K562 (cell line): ENCODE measurements at regions not wholly inside any gene's neighbourhood (a gene's known extent, or its start where the extent isn't known, plus 50 kb on each side); places are given as distances from the start of the nearest gene placed in this dataset.

ENCODE experiments used
- ATAC-seq: fragments of 200-7000 bp; cut with Tn5 transposase; 3 replicates; pipeline ENCODE4 v1.9.1; 2020; ENCODE audit warnings: moderate library complexity
- BruUV-seq: library from RNA; stranded (reverse); fragments of 400-500 nt; replicated peaks from 2 replicates; lab custom pipeline; 2021; lab: Mats Ljungman, UMichigan
- CTCF ChIA-PET: fragments of 300-600 bp; formaldehyde crosslinking; extraction: SDS; loops from one replicate; lab custom pipeline; 2021; ENCODE audit warnings: low intra/inter-chr PET ratio; lab: Yijun Ruan, JAX
- POLR2A ChIA-PET: fragments of 300-600, 350-650 bp; sonication (Branson Sonifier 250); formaldehyde crosslinking; extraction: SDS; loops from one replicate; lab custom pipeline; 2021; ENCODE audit warnings: antibody characterized with exemption, inconsistent platforms; lab: Yijun Ruan, JAX
- DNase-seq, 4 experiments: peaks; one replicate each; pipeline versions ENCODE4 v3.0.0 to v3.0.0-alpha.2; 2011 to 2018; ENCODE audit warnings: low spot score in 3 of 4, mixed read lengths in 3 of 4; ENCODE audit errors: extremely low read depth in 1 of 4
- FAIRE-seq: peaks from 2 replicates; lab custom pipeline; 2011; peaks lifted over from hg19 to GRCh38; lab: Jason Lieb, UNC
- H2AFZ ChIP-seq: 2 replicates; pipeline ENCODE4 v1.6.0; 2011; ENCODE audit warnings: low read depth, low read length, control low read depth, inconsistent platforms
- H3K27ac ChIP-seq: fragments of 200-600 bp; 3 replicates; pipeline ENCODE4 v1.8.0; 2011; ENCODE audit warnings: low read depth, mild to moderate bottlenecking, control low read depth, inconsistent platforms, low read length, moderate library complexity, mixed read lengths; ENCODE audit errors: extremely low read depth
- H3K27me3 ChIP-seq, 2 experiments: fragments of 300-600 bp in 1 of 2; 2 replicates in 1 of 2; 3 replicates in 1 of 2; pipeline versions ENCODE4 v1.6.0 to v1.8.0; 2011; ENCODE audit warnings: inconsistent platforms in 2 of 2, low read length in 2 of 2, mild to moderate bottlenecking in 1 of 2, mixed read lengths in 1 of 2, moderate library complexity in 1 of 2; ENCODE audit not compliant: control insufficient read depth in 2 of 2, insufficient read depth in 2 of 2
- H3K36me3 ChIP-seq: fragments of 300-600 bp; 3 replicates; pipeline ENCODE4 v1.8.0; 2011; ENCODE audit warnings: mild to moderate bottlenecking, low read length, inconsistent platforms; ENCODE audit not compliant: control insufficient read depth, insufficient read depth
- H3K4me1 ChIP-seq, 2 experiments: fragments of 200-600 bp in 1 of 2; replicated peaks in 1 of 2; 2 replicates in 1 of 2; 3 replicates in 1 of 2; pipeline versions ENCODE4 v1.5.1 to v1.8.0; 2011; ENCODE audit warnings: inconsistent platforms in 2 of 2, low read length in 2 of 2, mild to moderate bottlenecking in 1 of 2, mixed read lengths in 1 of 2, moderate library complexity in 1 of 2; ENCODE audit not compliant: control insufficient read depth in 2 of 2, insufficient read depth in 2 of 2
- H3K4me2 ChIP-seq: 2 replicates; pipeline ENCODE4 v1.6.1; 2011; ENCODE audit warnings: low read length, control low read depth, inconsistent platforms, mixed read lengths; ENCODE audit not compliant: insufficient read depth
- H3K4me3 ChIP-seq: fragments of 200-600 bp; sonication (generic), shearing (Covaris generic); 2 replicates; pipeline ENCODE4 v1.5.1; 2016; ENCODE audit warnings: control low read depth, inconsistent platforms
- H3K79me2 ChIP-seq: fragments of 200-600 bp; 3 replicates; pipeline ENCODE4 v1.8.0; 2011; ENCODE audit warnings: low read length, inconsistent platforms; ENCODE audit not compliant: control insufficient read depth, insufficient read depth
- H3K9ac ChIP-seq, 2 experiments: 2 replicates each; pipeline versions ENCODE4 v1.6.0 to v1.6.1; 2011; ENCODE audit warnings: low read depth in 2 of 2, low read length in 2 of 2, control low read depth in 1 of 2, inconsistent platforms in 1 of 2, mild to moderate bottlenecking in 1 of 2, mixed read lengths in 1 of 2; ENCODE audit not compliant: insufficient read depth in 1 of 2
- H3K9me1 ChIP-seq: one replicate; pipeline ENCODE4 v1.6.0; 2011; ENCODE audit warnings: inconsistent platforms, mild to moderate bottlenecking, low read length, moderate library complexity; ENCODE audit not compliant: control insufficient read depth, insufficient read depth
- H3K9me3 ChIP-seq: replicated peaks from 2 replicates; pipeline ENCODE4 v1.5.1; 2011; ENCODE audit warnings: low read depth, low read length, inconsistent platforms; ENCODE audit not compliant: control insufficient read depth, insufficient read depth
- H4K20me1 ChIP-seq: replicated peaks from 2 replicates; pipeline ENCODE4 v1.6.1; 2011; ENCODE audit warnings: low read length, inconsistent platforms, mixed read lengths; ENCODE audit not compliant: control insufficient read depth, insufficient read depth
- CTBP1 ChIP-seq: fragments of 450-650 bp; IDR thresholded peaks from 2 replicates; pipeline ENCODE4 v1.6.1; 2016; ENCODE audit warnings: borderline replicate concordance
- EZH2 ChIP-seq: IDR thresholded peaks from 2 replicates; pipeline ENCODE4 v1.6.1; 2012; ENCODE audit warnings: low read depth, mild to moderate bottlenecking, inconsistent platforms, low read length, borderline replicate concordance
- KLF10 ChIP-seq: fragments of 250-450 bp; sonication (Bioruptor Pico); IDR thresholded peaks from 2 replicates; pipeline ENCODE4 v1.6.1; 2021; ENCODE audit warnings: matching md5 sums
- NCOA6 ChIP-seq: fragments of 450-650 bp; IDR thresholded peaks from 2 replicates; pipeline ENCODE4 v1.6.1; 2017; ENCODE audit warnings: mild to moderate bottlenecking
- ZNF830 ChIP-seq: fragments of 250-450 bp; sonication (Bioruptor Pico); IDR thresholded peaks from 2 replicates; pipeline ENCODE4 v1.5.0; 2021; ENCODE audit warnings: mild to moderate bottlenecking
- WGBS: fragments of 100-300 bp; shearing (Covaris generic); methylation state at CpG from one replicate; pipeline ENCODE4 v1.1.6; 2016; ENCODE audit warnings: low coverage, mixed read lengths; ENCODE audit not compliant: insufficient coverage; ENCODE audit errors: missing lambda C conversion rate; 5-methylcytosine and 5-hydroxymethylcytosine counted together
- in situ Hi-C: fragments of 300-500 bp; cut with MboI; formaldehyde crosslinking; loops from 4 replicates; pipeline ENCODE4 v1.15.0; 2018; ENCODE audit warnings: inconsistent platforms, mixed read lengths
- intact Hi-C: fragments of 100-400 bp; cut with micrococcal nuclease; formaldehyde crosslinking; loops from 2 replicates; pipeline ENCODE4 v1.14.2; 2022
- TF ChIP-seq, protein P1 (sequence below): sonication (generic); formaldehyde crosslinking; IDR thresholded peaks from 2 replicates; pipeline ENCODE4 v1.8.1; 2023; ENCODE audit warnings: mild to moderate bottlenecking, missing genetic modification reagents
- TF ChIP-seq, protein P2 (sequence below), 2 experiments: fragments of 450-650 bp; IDR thresholded peaks; 2 replicates each; pipeline ENCODE4 v1.6.1; 2016
- TF ChIP-seq, protein P3 (sequence below): sonication (generic); formaldehyde crosslinking; IDR thresholded peaks from 2 replicates; pipeline ENCODE4 v1.4.0; 2020; ENCODE audit warnings: mild to moderate bottlenecking, missing genetic modification reagents
- TF ChIP-seq, protein P4 (sequence below): fragments of 450-650 bp; IDR thresholded peaks from 2 replicates; pipeline ENCODE4 v1.6.1; 2017; ENCODE audit warnings: antibody characterized with exemption, mild to moderate bottlenecking

DNA sequence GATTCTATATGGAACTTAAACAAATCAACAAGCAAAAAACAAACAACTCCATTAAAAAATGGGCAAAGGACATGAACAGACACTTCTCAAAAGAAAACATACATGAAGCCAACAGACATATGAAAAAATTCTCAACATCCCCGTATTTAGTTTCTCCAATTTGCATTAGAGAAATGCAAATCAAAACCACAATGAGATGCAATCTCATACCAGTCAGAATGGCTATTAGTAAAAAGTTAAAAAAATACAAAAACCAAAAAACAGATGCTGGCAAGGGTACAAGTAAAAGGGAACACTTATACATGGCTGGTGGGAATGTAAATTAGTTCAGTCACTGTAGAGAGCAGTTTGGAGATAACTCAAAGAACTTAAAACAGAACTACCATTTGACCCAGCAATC is 342.1 kb upstream of the NUDT12 start (continued):
- TF ChIP-seq KLF10 (CRISPR knock-in tag) (no peak), ZNF830 (CRISPR knock-in tag) (no peak)

DNA sequence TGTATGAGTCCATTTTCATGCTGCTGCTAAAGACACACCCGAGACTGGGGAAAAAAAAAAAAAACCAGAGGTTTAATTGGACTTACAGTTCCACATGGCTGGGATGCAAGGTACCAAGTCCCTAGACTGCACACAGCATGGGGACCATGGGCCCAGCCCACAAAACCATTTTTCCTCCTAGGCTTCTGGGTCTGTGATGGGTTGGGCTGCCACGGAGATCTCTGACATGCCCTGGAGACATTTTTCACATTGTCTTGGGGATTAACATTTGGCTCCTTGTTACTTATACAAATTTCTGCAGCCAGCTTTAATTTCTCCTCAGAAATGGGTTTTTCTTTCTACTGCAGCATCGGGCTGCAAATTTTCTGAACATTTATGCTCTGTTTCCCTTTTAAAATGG is 340.3 kb upstream of the NUDT12 start:
- Histone ChIP-seq H3K79me2 (no peaks in the 10 kb centered on the region), H3K27ac (no peak overlapping the region), H4K20me1 (no peaks in the 10 kb centered on the region), H3K36me3 (no peaks in the 10 kb centered on the region), H3K9me3 (no peaks in the 10 kb centered on the region), H3K4me2 (no peak overlapping the region), H3K9me1 (no peaks in the 10 kb centered on the region), H3K27me3 (no peaks in the 10 kb centered on the region), H3K4me1 (no peaks in the 10 kb centered on the region), H2AFZ (no peak overlapping the region), H3K4me3 (no peak overlapping the region), H3K9ac (no peak overlapping the region)
- POLR2A ChIA-PET, result no interaction called here
- DNase-seq, result no peak
- FAIRE-seq, result no peak
- no peak for ATAC-seq
- intact Hi-C loops, result no loop called here
- in situ Hi-C loops, result no loop called here
- CTCF ChIA-PET, result no interaction called here
- BruUV-seq, result no TSS peak
- no peak for TF ChIP-seq NCOA6
- TF ChIP-seq, protein P1, sequence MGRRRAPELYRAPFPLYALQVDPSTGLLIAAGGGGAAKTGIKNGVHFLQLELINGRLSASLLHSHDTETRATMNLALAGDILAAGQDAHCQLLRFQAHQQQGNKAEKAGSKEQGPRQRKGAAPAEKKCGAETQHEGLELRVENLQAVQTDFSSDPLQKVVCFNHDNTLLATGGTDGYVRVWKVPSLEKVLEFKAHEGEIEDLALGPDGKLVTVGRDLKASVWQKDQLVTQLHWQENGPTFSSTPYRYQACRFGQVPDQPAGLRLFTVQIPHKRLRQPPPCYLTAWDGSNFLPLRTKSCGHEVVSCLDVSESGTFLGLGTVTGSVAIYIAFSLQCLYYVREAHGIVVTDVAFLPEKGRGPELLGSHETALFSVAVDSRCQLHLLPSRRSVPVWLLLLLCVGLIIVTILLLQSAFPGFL (CRISPR knock-in tag), result no peak
- no peak for TF ChIP-seq EZH2
- TF ChIP-seq, protein P2, sequence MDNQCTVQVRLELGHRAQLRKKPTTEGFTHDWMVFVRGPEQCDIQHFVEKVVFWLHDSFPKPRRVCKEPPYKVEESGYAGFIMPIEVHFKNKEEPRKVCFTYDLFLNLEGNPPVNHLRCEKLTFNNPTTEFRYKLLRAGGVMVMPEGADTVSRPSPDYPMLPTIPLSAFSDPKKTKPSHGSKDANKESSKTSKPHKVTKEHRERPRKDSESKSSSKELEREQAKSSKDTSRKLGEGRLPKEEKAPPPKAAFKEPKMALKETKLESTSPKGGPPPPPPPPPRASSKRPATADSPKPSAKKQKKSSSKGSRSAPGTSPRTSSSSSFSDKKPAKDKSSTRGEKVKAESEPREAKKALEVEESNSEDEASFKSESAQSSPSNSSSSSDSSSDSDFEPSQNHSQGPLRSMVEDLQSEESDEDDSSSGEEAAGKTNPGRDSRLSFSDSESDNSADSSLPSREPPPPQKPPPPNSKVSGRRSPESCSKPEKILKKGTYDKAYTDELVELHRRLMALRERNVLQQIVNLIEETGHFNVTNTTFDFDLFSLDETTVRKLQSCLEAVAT (IDR thresholded peaks at IDR 0.05), result no peak
- no peak for TF ChIP-seq CTBP1
- TF ChIP-seq, protein P3, sequence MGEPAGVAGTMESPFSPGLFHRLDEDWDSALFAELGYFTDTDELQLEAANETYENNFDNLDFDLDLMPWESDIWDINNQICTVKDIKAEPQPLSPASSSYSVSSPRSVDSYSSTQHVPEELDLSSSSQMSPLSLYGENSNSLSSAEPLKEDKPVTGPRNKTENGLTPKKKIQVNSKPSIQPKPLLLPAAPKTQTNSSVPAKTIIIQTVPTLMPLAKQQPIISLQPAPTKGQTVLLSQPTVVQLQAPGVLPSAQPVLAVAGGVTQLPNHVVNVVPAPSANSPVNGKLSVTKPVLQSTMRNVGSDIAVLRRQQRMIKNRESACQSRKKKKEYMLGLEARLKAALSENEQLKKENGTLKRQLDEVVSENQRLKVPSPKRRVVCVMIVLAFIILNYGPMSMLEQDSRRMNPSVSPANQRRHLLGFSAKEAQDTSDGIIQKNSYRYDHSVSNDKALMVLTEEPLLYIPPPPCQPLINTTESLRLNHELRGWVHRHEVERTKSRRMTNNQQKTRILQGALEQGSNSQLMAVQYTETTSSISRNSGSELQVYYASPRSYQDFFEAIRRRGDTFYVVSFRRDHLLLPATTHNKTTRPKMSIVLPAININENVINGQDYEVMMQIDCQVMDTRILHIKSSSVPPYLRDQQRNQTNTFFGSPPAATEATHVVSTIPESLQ, result no peak
- TF ChIP-seq, protein P4, sequence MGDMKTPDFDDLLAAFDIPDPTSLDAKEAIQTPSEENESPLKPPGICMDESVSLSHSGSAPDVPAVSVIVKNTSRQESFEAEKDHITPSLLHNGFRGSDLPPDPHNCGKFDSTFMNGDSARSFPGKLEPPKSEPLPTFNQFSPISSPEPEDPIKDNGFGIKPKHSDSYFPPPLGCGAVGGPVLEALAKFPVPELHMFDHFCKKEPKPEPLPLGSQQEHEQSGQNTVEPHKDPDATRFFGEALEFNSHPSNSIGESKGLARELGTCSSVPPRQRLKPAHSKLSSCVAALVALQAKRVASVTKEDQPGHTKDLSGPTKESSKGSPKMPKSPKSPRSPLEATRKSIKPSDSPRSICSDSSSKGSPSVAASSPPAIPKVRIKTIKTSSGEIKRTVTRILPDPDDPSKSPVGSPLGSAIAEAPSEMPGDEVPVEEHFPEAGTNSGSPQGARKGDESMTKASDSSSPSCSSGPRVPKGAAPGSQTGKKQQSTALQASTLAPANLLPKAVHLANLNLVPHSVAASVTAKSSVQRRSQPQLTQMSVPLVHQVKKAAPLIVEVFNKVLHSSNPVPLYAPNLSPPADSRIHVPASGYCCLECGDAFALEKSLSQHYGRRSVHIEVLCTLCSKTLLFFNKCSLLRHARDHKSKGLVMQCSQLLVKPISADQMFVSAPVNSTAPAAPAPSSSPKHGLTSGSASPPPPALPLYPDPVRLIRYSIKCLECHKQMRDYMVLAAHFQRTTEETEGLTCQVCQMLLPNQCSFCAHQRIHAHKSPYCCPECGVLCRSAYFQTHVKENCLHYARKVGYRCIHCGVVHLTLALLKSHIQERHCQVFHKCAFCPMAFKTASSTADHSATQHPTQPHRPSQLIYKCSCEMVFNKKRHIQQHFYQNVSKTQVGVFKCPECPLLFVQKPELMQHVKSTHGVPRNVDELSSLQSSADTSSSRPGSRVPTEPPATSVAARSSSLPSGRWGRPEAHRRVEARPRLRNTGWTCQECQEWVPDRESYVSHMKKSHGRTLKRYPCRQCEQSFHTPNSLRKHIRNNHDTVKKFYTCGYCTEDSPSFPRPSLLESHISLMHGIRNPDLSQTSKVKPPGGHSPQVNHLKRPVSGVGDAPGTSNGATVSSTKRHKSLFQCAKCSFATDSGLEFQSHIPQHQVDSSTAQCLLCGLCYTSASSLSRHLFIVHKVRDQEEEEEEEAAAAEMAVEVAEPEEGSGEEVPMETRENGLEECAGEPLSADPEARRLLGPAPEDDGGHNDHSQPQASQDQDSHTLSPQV, result no peak
- WGBS, result 4% methylated on average over 3 of the region's 3 CpGs
